Activated B cell treated with CpG ODN at 0.5 μM for 24 hours (primary cell): ENCODE measurements at regions not wholly inside any gene's neighbourhood (a gene's known extent, or its start where the extent isn't known, plus 50 kb on each side); places are given as distances from the start of the nearest gene placed in this dataset.

Experiments used
- ATAC-seq: fragments of 200-7000 bp; cut with Tn5 transposase; one replicate; pipeline ENCODE4 v1.10.0; 2021; ENCODE audit warnings: low read depth, mild to moderate bottlenecking, moderate library complexity
- CTCF ChIA-PET: fragments of 350-600 bp; sonication (Branson Sonifier 250); formaldehyde crosslinking; loops from one replicate; lab custom pipeline; 2021; ENCODE audit warnings: antibody characterized with exemption; lab: Charles Lee
- POLR2A ChIA-PET: fragments of 350-600 bp; sonication (Branson Sonifier 250); formaldehyde crosslinking; loops from one replicate; lab custom pipeline; 2021; ENCODE audit warnings: antibody characterized with exemption; lab: Charles Lee
- DNase-seq: peaks from one replicate; pipeline ENCODE4 v3.0.0; 2022
- H3K27ac Mint-ChIP-seq: one replicate; pipeline ENCODE4 v1.8.0; 2020; ENCODE audit warnings: mixed read lengths
- H3K27me3 Mint-ChIP-seq: one replicate; pipeline ENCODE4 v1.8.0; 2021; ENCODE audit warnings: mixed read lengths
- H3K36me3 Mint-ChIP-seq: one replicate; pipeline ENCODE4 v1.8.0; 2021; ENCODE audit warnings: low read depth, mixed read lengths
- H3K4me1 Mint-ChIP-seq: one replicate; pipeline ENCODE4 v1.8.0; 2021; ENCODE audit warnings: mixed read lengths
- H3K4me3 Mint-ChIP-seq: one replicate; pipeline ENCODE4 v1.8.0; 2020; ENCODE audit warnings: mild to moderate bottlenecking, mixed read lengths
- H3K9me3 Mint-ChIP-seq: one replicate; pipeline ENCODE4 v1.8.0; 2020; ENCODE audit warnings: mixed read lengths
- CTCF ChIP-seq: fragments of 200-600 bp; IDR thresholded peaks from one replicate; pipeline ENCODE4 v1.8.0; 2022; ENCODE audit warnings: antibody characterized with exemption, mild to moderate bottlenecking
- intact Hi-C: fragments of 100-400 bp; cut with micrococcal nuclease; formaldehyde crosslinking; loops from one replicate; pipeline ENCODE4 v1.15.1; 2024

- H3K9me3 Mint-ChIP-seq: peaks cover 51% of the 10 kb centered on the region
- intact Hi-C loops: no loop called here
Observed at GRCh38 chr16:35744084-35744483, 2284.7 kb downstream of the TP53TG3F start.

GRCh38 chr16:35744726-35745125 lies 2285.3 kb downstream of the TP53TG3F start:
- H3K36me3 Mint-ChIP-seq: no peaks in the 10 kb centered on the region
- TF ChIP-seq CTCF: no peak
- peaks cover 48% of the 10 kb centered on the region for H3K9me3 Mint-ChIP-seq
- intact Hi-C loops: no loop called here
- no peaks in the 10 kb centered on the region for H3K27me3 Mint-ChIP-seq
- DNase-seq: no peak
- ChIA-PET POLR2A (no interaction called here), CTCF (no interaction called here)
- no peak for ATAC-seq
- no peak overlapping the region for H3K27ac Mint-ChIP-seq
- no peaks in the 10 kb centered on the region for H3K4me1 Mint-ChIP-seq
- H3K4me3 Mint-ChIP-seq: no peak overlapping the region

More at GRCh38 chr16:35744084-35744483, 2284.7 kb downstream of the TP53TG3F start:
- no peak for DNase-seq
- Mint-ChIP-seq H3K4me1 (no peaks in the 10 kb centered on the region), H3K27me3 (no peaks in the 10 kb centered on the region), H3K36me3 (no peaks in the 10 kb centered on the region), H3K4me3 (no peak overlapping the region), H3K27ac (no peak overlapping the region)
- no peak for ATAC-seq
- ChIA-PET CTCF (no interaction called here), POLR2A (no interaction called here)
- no peak for TF ChIP-seq CTCF

GRCh38 chr16:35745191-35745590 lies 2285.8 kb downstream of the TP53TG3F start:
- ChIA-PET POLR2A (no interaction called here), CTCF (no interaction called here)
- ATAC-seq (no peak), DNase-seq (no peak)
- intact Hi-C loops: no loop called here
- no peak overlapping the region for H3K4me3 Mint-ChIP-seq
- H3K36me3 Mint-ChIP-seq: no peaks in the 10 kb centered on the region
- TF ChIP-seq CTCF: no peak
- H3K9me3 Mint-ChIP-seq: peaks cover 43% of the 10 kb centered on the region
- no peak overlapping the region for H3K27ac Mint-ChIP-seq
- H3K4me1 Mint-ChIP-seq: no peaks in the 10 kb centered on the region
- H3K27me3 Mint-ChIP-seq: no peaks in the 10 kb centered on the region

GRCh38 chr16:35745821-35746248 lies 2286.4 kb downstream of the TP53TG3F start:
- H3K4me3 Mint-ChIP-seq: no peak overlapping the region

GRCh38 chr16:35746281-35746962 lies 2287.0 kb downstream of the TP53TG3F start:
- ChIA-PET POLR2A (no interaction called here), CTCF (no interaction called here)
- ATAC-seq (no peak), DNase-seq (no peak)
- no peak overlapping the region for H3K27ac Mint-ChIP-seq
- H3K9me3 Mint-ChIP-seq: peaks cover 34% of the 10 kb centered on the region
- no peaks in the 10 kb centered on the region for H3K27me3 Mint-ChIP-seq
- intact Hi-C loops: no loop called here
- TF ChIP-seq CTCF: no peak
- H3K36me3 Mint-ChIP-seq: no peaks in the 10 kb centered on the region
- H3K4me3 Mint-ChIP-seq: no peak overlapping the region
- no peaks in the 10 kb centered on the region for H3K4me1 Mint-ChIP-seq

More at GRCh38 chr16:35745821-35746248, 2286.4 kb downstream of the TP53TG3F start:
- TF ChIP-seq CTCF: no peak
- H3K4me1 Mint-ChIP-seq: no peaks in the 10 kb centered on the region
- no peak overlapping the region for H3K27ac Mint-ChIP-seq
- ATAC-seq: no peak
- CTCF ChIA-PET: no interaction called here
- intact Hi-C loops: no loop called here
- no peak for DNase-seq
- POLR2A ChIA-PET: no interaction called here
- no peaks in the 10 kb centered on the region for H3K27me3 Mint-ChIP-seq
- peaks cover 38% of the 10 kb centered on the region for H3K9me3 Mint-ChIP-seq
- H3K36me3 Mint-ChIP-seq: no peaks in the 10 kb centered on the region
